PC-3 (cell line): ENCODE measurements at regions not wholly inside any gene's neighbourhood (a gene's known extent, or its start where the extent isn't known, plus 50 kb on each side); places are given as distances from the start of the nearest gene placed in this dataset.

ENCODE experiments used
- ATAC-seq: fragments of 200-7000 bp; cut with Tn5 transposase; 2 replicates; pipeline ENCODE4 v1.9.1; 2020; ENCODE audit warnings: mild to moderate bottlenecking, moderate library complexity
- BruUV-seq: library from RNA; stranded (reverse); fragments of 400-500 nt; replicated peaks from 2 replicates; lab custom pipeline; 2021; lab: Mats Ljungman, UMichigan
- CTCF ChIA-PET: fragments of 300-600 bp; sonication (Branson Sonifier 250); formaldehyde crosslinking; loops from one replicate; lab custom pipeline; 2022; ENCODE audit warnings: antibody characterized with exemption; lab: Charles Lee
- POLR2A ChIA-PET: fragments of 300-600 bp; sonication (Branson Sonifier 250); formaldehyde crosslinking; loops from one replicate; lab custom pipeline; 2022; ENCODE audit warnings: antibody characterized with exemption; ENCODE audit not compliant: unreplicated experiment; lab: Charles Lee
- DNase-seq: peaks from one replicate; pipeline ENCODE4 v3.0.0-alpha.2; 2015
- H2AFZ ChIP-seq: fragments of 300-600 bp; sonication (generic); 2 replicates; pipeline ENCODE4 v1.6.0; 2016; ENCODE audit warnings: antibody characterized with exemption, low read length
- H3F3A ChIP-seq: fragments of 300-600 bp; sonication (generic); one replicate; pipeline ENCODE4 v1.6.0; 2017; ENCODE audit warnings: antibody characterized with exemption, low read length, control low read depth, mild to moderate bottlenecking; ENCODE audit not compliant: unreplicated experiment
- H3K27ac ChIP-seq: fragments of 300-600 bp; sonication (generic); 2 replicates; pipeline ENCODE4 v1.5.1; 2016; ENCODE audit warnings: mild to moderate bottlenecking, low read length
- H3K27me3 ChIP-seq: fragments of 300-600 bp; sonication (generic); 2 replicates; pipeline ENCODE4 v1.6.1; 2016; ENCODE audit warnings: low read length, mixed read lengths
- H3K36me3 ChIP-seq: fragments of 300-600 bp; sonication (generic); 2 replicates; pipeline ENCODE4 v1.6.1; 2016; ENCODE audit warnings: low read depth, mixed run types, low read length, mixed read lengths
- H3K4me1 ChIP-seq: fragments of 300-600 bp; sonication (generic); 2 replicates; pipeline ENCODE4 v1.5.1; 2016; ENCODE audit warnings: low read length; ENCODE audit not compliant: insufficient read depth
- H3K4me2 ChIP-seq: fragments of 300-600 bp; sonication (generic); 2 replicates; pipeline ENCODE4 v1.6.0; 2016; ENCODE audit warnings: low read length
- H3K4me3 ChIP-seq: fragments of 300-600 bp; sonication (generic); 2 replicates; pipeline ENCODE4 v1.5.1; 2016; ENCODE audit warnings: mild to moderate bottlenecking, low read length, mixed read lengths
- H3K79me2 ChIP-seq: fragments of 300-600 bp; sonication (generic); 2 replicates; pipeline ENCODE4 v1.6.1; 2017; ENCODE audit warnings: low read length, mixed read lengths
- H3K9ac ChIP-seq: fragments of 300-600 bp; sonication (generic); 2 replicates; pipeline ENCODE4 v1.6.0; 2016; ENCODE audit warnings: mild to moderate bottlenecking, low read length
- H3K9me2 ChIP-seq: fragments of 300-600 bp; sonication (generic); replicated peaks from 2 replicates; pipeline ENCODE4 v1.6.1; 2016; ENCODE audit warnings: mixed run types, low read length, mixed read lengths
- H3K9me3 ChIP-seq: fragments of 300-600 bp; sonication (generic); 2 replicates; pipeline ENCODE4 v1.6.1; 2016; ENCODE audit warnings: low read length, mixed read lengths
- H4K20me1 ChIP-seq: fragments of 300-600 bp; sonication (generic); 2 replicates; pipeline ENCODE4 v1.6.1; 2016; ENCODE audit warnings: low read length, mixed read lengths
- EZH2 ChIP-seq: fragments of 300-600 bp; sonication (generic); IDR thresholded peaks from one replicate; pipeline ENCODE4 v1.6.1; 2017; ENCODE audit warnings: antibody characterized with exemption, mild to moderate bottlenecking, low read length; ENCODE audit not compliant: unreplicated experiment
- EZH2phosphoT487 ChIP-seq: fragments of 300-600 bp; sonication (generic); IDR thresholded peaks from 2 replicates; pipeline ENCODE4 v1.6.1; 2018; ENCODE audit warnings: mild to moderate bottlenecking, antibody characterized with exemption, low read length, borderline replicate concordance
- intact Hi-C: fragments of 100-400 bp; cut with micrococcal nuclease; formaldehyde crosslinking; loops from 2 replicates; pipeline ENCODE4 v1.9.0; 2023
- TF ChIP-seq, protein P1 (sequence below): fragments of 300-600 bp; sonication (generic); conservative IDR thresholded peaks from 2 replicates; pipeline ENCODE4 v1.5.1; 2017; ENCODE audit warnings: antibody characterized with exemption, low read depth, mild to moderate bottlenecking, low read length

DNA sequence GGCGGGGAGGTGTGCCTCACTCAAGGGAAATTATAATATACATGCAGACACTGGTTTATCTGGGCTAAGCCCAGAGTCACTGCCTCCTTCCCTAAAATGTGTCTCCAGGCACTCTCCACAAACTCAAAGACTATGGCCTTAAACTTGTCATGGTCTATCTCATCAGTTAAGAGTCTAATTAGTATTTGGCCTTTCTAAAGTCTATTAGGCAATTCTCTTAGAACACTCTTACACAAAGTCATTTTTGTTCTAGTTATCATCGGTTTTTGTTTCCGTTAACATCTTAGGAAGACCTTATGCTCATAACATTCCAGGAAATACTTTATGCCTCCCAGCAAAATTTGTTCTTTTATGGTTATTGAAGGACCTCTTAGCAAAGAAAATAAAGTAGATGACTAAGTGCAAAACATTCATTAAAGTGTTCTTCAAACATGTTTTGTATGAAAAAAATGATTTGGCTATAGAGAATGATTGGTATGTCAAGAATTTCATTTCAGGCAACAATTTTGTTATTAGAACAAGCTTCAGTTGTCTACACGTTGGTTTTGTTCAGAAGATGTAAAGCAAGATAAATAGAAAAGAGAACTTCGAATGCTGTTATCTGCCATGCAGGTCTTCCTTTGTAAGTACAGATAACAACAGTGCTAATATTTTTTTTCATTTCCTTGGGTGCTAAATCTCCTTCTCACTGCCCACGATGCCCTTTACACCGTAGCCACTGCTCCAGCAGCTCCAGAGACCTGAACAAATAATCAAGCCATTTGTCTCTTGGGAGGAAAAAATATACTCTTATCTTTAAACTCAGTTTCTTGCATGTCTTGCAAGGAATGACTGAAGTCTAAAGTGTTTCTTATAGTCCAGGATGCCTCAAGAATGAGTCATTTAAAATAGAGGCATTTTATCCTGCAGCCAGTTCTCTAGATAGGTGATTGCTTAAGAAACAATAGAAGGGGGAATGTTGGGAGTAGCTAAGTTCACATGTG, 170.4 kb downstream of the HTR1B start:
- ATAC-seq = peak; percentile 85

DNA sequence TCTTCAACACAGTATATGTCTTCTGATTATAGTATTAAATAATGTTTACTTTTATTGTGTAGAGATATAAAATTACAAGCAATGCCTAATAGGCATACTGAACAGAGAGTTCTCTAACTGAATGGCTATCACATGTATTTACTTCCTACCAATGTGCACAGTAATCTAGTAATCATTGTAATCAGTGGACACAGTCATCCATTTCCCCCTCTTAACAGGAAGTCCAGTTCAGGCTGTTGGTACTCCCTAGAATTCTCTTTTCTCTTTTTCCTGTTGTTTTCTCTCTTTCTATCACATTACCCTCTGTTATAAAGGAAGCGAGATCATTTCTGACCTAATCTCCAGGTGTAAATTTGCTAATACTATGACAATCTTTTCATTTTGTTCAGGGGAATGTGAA, 172.5 kb downstream of the HTR1B start:
- no peak overlapping the region for H3K9ac ChIP-seq
- TF ChIP-seq EZH2 = no peak
- no peaks in the 10 kb centered on the region for H3K36me3 ChIP-seq
- H3K27me3 ChIP-seq = no peaks in the 10 kb centered on the region
- H3K9me2 ChIP-seq = no peaks in the 10 kb centered on the region
- ATAC-seq (no peak), DNase-seq (no peak)
- H3F3A ChIP-seq = no peaks in the 10 kb centered on the region
- no peaks in the 10 kb centered on the region for H3K79me2 ChIP-seq
- no peak overlapping the region for H3K27ac ChIP-seq
- no TSS peak for BruUV-seq
- ChIA-PET CTCF (no interaction called here), POLR2A (no interaction called here)
- H3K4me2 ChIP-seq = no peak overlapping the region
- no peak overlapping the region for H3K4me3 ChIP-seq
- no peaks in the 10 kb centered on the region for H4K20me1 ChIP-seq
- H2AFZ ChIP-seq = no peak overlapping the region
- intact Hi-C loops = loop anchor here (5.0 kb wide), 1 partner anchor 162 kb away; no protein-coding TSS in a partner anchor
- H3K9me3 ChIP-seq = no peaks in the 10 kb centered on the region
- no peaks in the 10 kb centered on the region for H3K4me1 ChIP-seq

More for the DNA sequence above, 170.4 kb downstream of the HTR1B start:
- BruUV-seq = no TSS peak
- Histone ChIP-seq H3K36me3 (no peaks in the 10 kb centered on the region), H3K4me2 (peak overlapping the region; percentile 53; the same call in 1 of the 2 replicates), H3K9me3 (no peaks in the 10 kb centered on the region), H3K4me1 (no peaks in the 10 kb centered on the region), H3K27me3 (no peaks in the 10 kb centered on the region), H3K9me2 (no peaks in the 10 kb centered on the region), H3K79me2 (no peaks in the 10 kb centered on the region), H4K20me1 (no peaks in the 10 kb centered on the region), H3F3A (no peaks in the 10 kb centered on the region), H3K9ac (no peak overlapping the region), H2AFZ (no peak overlapping the region), H3K4me3 (peak overlapping the region; percentile 27; the same call in 1 of the 2 replicates), H3K27ac (peak overlapping the region; percentile 48; the same call in 1 of the 2 replicates)
- ChIA-PET CTCF (interaction anchor here (0.6 kb wide), 1 partner anchor 106 kb away, joined by 4 read pairs; no protein-coding TSS in a partner anchor), POLR2A (interaction anchor here (0.5 kb wide), 1 partner anchor 1306 kb away, joined by 34 read pairs; no protein-coding TSS in a partner anchor)
- TF ChIP-seq EZH2phosphoT487 (no peak), EZH2 (no peak)
- TF ChIP-seq, protein P1, sequence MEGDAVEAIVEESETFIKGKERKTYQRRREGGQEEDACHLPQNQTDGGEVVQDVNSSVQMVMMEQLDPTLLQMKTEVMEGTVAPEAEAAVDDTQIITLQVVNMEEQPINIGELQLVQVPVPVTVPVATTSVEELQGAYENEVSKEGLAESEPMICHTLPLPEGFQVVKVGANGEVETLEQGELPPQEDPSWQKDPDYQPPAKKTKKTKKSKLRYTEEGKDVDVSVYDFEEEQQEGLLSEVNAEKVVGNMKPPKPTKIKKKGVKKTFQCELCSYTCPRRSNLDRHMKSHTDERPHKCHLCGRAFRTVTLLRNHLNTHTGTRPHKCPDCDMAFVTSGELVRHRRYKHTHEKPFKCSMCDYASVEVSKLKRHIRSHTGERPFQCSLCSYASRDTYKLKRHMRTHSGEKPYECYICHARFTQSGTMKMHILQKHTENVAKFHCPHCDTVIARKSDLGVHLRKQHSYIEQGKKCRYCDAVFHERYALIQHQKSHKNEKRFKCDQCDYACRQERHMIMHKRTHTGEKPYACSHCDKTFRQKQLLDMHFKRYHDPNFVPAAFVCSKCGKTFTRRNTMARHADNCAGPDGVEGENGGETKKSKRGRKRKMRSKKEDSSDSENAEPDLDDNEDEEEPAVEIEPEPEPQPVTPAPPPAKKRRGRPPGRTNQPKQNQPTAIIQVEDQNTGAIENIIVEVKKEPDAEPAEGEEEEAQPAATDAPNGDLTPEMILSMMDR = no peak
- DNase-seq = peak; percentile 64
- intact Hi-C loops = loop anchor here (5.0 kb wide), 1 partner anchor 159 kb away; no protein-coding TSS in a partner anchor

DNA sequence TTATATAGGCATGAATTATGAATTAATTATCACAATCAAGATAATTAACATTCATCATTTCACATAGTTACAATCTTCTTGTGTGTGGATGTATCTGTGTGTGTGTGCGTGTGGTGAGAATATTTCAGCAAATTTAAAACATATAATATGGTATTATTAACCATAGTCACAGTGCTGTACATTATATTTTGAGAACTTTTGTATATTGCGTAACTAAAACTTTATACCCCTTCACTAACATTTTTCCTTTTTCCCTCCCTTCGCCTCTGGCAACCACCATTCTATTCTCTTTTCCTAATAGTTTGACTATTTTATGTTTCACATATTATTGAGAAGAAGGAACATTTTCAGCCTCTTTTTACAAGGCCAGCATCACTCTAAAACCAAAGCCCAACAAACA, 176.8 kb downstream of the HTR1B start:
- CTCF ChIA-PET = no interaction called here
- Histone ChIP-seq H3K27me3 (no peaks in the 10 kb centered on the region), H3K4me2 (no peak overlapping the region), H3K4me1 (no peaks in the 10 kb centered on the region), H3F3A (no peaks in the 10 kb centered on the region), H3K4me3 (no peak overlapping the region), H3K36me3 (no peaks in the 10 kb centered on the region), H3K9ac (no peak overlapping the region), H3K27ac (no peak overlapping the region), H4K20me1 (no peaks in the 10 kb centered on the region), H3K9me3 (no peaks in the 10 kb centered on the region), H2AFZ (no peak overlapping the region), H3K9me2 (no peaks in the 10 kb centered on the region), H3K79me2 (no peaks in the 10 kb centered on the region)
- POLR2A ChIA-PET = no interaction called here
- BruUV-seq = no TSS peak
- intact Hi-C loops = no loop called here
- TF ChIP-seq, protein P1 = no peak
- TF ChIP-seq EZH2 = no peak
- TF ChIP-seq EZH2phosphoT487 = no peak
- DNase-seq = no peak
- no peak for ATAC-seq
